ENCODE measurements at regions not wholly inside any gene's neighbourhood (a gene's known extent, or its start where the extent isn't known, plus 50 kb on each side); places are given as distances from the start of the nearest gene placed in this dataset.
"Not testable (repeated sequence)": the region's sequence is repeated elsewhere in the genome, so short reads cannot be mapped to it uniquely, and the experiment has no call there.

DNA sequence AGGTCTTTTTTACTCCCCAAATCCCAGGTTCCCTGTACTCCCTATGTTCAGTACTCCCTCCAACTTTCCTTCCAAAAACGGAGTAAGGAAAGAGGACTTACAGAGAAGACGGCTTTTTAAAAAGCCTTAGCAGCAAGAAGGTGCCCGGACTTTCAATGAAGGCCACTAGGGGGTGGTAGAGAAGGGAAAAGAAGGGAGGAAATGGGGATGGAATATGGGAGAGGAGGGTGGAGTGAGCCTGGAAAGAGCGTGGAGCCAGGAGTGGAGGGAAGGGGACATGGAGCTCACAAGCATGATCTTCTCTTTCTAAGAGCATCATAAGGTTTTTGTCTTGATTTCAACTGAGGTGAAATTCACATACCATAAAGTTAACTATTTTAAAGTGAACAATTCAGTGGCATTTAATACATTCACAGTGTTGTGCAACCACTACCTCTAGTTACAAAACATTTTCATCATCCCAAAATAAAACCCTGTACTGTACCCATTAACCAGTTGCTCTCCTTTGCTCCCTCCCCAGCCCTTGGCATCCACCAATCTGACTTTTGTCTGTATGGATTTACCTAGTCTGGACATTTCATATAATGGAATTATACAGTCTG, 129.9 kb downstream of the ZNF281 start:
- no peak for DNase-seq

DNA sequence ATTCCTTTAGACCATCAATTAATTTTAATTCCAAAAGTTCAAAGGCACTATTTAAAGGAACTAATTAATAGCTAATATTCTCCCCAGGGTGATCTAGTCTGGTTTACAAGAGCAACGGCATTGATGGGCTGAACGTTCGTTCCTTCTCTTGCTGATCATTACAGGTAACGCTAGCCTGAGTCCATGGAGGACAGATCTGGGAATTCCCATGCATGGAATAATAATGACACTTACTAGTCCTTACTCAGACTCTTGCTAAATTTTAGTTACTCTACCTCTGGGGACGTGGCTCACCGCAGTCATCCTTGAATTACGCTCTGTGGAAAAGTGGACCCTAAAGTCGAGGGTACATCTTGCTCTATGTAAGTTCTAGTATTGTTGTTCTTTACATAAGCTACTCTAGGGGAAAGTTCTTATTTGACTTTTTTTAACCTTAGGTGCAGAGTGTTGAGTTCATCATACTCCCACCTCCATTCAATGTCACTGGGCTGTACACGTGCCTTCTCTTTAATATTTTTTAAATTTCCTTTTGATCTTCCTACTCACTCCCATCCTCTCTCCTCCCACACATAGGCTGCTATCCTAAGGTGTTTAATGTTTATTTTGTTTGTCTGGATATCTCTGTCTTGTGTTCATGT, 133.9 kb downstream of the ZNF281 start:
- DNase-seq: no peak

DNA sequence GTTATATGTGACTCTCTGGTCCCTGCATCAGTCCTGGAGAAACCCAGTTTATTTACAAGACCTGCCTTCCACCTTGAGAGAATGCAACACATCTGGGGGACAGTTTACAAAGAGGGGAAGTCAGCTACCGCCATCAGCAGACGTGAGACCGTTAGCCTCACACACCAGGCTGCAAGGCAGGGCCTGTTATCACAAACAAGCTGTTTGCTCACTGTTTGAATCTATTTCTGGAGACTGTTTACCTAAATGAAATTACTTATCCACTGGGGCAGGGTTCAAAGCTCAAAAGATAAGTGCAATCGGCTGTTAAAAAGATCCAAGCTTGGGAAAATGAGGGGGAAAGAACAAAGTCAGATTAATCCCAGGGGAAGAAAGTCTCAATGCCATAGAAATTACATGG, 134.4 kb downstream of the ZNF281 start:
- no peak for DNase-seq

DNA sequence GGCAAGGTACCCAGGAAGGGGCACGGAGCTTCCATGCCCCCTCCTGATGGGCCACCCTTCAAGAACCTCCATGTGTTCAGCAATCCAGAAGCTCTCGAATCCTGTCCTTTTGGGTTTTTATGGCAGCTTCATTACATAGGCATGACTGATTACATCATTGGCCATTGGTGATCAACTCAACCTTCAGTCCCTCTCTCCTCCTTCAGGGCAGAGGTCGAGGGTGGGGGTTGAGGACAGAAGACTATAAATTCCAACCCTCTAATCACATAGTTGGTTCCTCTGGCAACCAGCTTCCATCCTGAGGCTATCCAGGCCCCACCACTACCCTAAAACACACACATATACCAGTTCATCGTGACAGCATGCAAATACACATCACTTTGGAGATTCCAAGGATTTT, 135.7 kb downstream of the ZNF281 start:
- no peak for DNase-seq

DNA sequence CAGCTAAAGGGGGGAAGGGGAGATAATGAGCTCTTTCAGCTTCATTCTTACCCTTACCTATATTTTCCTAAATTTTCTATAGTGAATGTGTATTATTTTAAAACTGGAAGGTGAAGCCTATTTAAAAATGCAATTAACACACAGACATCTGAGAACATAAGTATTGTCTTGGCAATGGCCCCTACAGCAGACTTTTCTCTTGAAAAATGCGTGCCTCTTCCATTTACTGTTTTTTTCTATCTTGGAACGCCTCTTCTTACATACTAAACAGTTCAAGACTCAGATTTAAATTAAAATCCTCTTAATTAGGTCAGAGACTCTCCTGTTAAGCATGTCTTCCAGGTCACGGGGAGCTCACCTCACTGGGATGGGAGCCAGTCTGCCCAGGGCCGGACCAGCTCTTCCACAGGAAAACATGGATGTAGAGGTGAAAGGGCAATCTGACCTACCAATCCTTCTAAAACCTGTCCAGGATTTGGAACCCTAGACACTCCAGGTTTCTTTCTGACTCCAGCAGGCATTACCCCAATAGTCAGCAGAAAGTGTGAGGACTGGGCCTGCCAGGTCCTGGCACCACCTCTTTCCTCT, 137.3 kb downstream of the ZNF281 start:
- no peak for DNase-seq

DNA sequence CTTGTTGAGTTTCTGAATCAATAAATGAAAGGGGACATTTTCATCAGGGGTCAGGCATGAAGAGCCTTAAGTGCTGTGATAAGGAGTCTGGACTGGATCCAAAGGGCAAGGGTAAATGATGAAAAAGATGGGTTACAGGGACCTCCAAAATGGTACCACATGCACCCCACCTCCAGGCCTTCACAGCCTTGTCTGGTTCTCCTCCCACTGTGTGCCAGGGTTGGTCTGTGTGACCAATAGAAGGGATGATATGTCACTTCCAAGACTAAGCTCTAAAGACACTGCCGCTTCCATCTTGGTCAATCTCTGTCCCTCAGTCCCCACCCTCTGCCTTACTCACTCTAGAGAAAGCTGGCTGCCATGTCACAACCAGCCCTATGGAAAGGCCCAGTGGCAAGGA, 140.6 kb downstream of the ZNF281 start:
- DNase-seq: no peak

DNA sequence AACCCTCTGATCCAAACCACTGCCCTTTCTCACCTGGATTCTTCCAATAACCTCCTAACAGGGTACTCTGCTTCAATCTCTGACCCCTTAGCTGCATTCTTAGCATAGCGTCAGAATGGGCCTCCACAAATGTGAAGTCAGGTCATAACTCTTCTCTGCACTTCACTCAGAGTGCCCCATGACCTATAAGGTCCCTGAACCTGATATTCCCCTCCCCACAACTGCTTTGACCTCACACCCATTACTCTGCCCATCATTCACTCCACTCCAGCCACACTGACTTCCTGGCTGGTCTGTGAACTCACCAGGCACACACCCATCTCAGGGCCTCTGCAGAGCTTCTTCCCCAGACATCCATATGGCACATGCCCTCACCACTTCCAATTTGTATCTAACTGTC, 141.9 kb downstream of the ZNF281 start:
- no peak for DNase-seq

DNA sequence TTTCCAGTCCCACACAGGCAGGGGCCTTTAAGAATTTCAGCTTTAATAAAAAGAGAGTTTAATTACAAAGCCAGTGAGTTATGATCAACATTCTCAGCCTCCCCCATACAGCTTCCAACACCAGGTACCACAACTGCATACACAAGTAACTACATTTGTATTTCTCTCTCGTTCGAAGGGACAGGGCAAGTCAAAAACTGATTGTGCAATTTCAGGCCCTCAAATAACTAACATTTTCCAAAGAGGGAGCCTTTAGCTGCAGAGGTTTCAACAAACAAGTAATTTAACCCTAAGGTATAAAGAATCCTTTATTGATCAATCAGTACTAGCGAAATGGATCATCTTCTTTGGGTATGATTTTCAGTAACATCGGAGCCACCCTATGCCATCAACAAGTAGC, 142.4 kb downstream of the ZNF281 start:
- no peak for DNase-seq

DNA sequence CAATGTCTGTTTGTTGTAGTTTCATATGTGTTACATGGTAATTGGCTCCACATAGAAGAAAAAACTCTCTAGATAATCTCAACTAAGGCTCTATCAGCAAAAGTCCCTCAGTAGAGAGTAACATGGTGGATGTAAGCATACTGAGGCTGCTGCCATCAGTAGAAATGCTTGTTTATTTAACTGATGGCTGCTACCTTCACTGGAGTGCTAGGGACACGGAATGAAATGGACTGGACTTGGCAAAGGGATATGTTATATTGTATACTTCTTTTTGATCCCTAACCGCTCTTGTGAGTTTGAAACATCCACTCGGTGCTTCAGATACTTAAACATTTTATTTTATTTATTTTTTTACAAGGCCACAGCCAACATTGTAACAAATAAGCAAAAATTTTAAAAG, 143.0 kb downstream of the ZNF281 start:
- DNase-seq: no peak

DNA sequence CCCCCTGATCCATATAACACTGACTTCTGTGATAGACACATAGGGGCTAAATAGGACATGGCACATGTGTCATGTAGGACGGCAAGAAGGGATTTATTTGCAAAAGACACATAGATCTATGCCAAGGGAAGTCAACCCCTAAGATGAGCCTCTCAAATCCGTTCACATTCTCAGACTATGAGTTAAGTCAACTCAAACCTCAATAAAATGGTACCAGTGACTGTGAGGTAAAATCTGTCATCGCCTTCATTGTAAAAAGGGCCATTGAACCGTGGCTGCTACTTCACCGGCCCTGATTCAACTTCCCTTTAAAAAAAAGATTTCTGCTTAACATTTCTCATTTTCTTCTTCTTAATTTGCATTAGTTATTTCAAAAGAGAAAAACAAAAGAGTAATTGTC, 144.0 kb downstream of the ZNF281 start:
- DNase-seq: no peak

DNA sequence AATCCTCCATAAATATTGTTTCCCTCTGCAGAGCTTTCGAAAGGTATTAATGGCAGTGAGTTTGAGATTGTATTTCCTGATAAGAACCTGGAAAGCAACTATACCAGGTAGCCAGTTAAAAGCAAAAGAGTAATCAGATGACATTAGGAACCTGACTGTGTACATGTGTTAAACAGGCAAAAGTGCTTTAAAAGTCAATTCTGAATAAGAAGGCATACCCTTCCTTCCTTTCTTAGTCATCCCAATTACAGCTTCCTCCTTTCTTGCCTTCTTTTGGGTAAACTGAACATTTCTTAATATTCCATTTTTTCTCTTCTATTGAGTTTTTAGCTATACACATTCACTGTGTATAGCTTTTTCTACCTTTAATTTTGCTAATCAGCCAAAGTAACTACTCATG, 144.7 kb downstream of the ZNF281 start:
- no peak for DNase-seq

DNA sequence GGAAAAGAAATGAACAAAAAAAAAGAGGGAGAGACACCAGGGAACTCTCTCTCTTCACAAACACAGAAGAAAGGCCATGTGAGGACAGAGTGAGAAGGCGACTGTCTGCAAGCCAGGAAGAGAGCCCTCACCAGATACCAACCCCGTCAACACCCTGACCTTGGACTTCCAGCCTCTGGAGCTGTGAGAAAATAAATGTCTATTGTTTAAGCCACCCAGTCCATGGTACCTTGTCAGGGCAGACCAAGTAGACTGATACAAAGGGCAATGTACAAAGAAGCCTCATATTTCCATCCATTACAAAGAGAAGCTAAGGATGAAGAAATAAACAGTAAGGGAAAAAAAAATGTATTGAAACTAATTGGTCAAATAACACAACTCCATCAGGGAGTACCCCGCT, 146.6 kb downstream of the ZNF281 start:
- DNase-seq: no peak

DNA sequence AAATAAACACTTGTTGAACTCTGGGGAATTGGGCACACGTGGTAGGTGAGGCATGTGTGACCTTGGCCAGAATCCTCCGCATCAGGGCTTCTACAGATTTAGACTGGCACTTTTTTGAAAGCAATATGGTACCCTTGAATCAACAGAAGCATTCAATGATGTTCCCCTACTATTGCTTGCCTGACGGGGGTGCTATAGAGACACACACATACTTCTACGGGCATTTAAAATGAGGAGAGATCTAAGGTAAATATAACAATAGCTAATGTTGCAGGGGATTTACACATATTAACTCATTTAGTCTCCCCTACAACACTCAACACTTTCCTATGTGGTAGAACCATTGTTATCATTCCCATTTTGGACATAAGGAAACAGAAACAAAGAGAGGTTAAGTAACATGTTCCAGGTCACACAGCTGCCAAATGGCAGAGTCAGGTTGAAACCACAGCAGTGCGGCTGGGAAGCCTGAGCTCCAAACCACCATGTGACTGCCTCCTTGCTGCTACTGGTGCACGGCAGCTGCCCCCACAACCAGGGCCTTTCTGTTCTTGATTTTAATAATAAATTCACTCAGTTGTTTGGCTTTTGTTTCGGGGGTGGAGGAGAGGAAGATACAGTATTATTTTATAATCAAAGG, 147.4 kb downstream of the ZNF281 start:
- no peak for DNase-seq

DNA sequence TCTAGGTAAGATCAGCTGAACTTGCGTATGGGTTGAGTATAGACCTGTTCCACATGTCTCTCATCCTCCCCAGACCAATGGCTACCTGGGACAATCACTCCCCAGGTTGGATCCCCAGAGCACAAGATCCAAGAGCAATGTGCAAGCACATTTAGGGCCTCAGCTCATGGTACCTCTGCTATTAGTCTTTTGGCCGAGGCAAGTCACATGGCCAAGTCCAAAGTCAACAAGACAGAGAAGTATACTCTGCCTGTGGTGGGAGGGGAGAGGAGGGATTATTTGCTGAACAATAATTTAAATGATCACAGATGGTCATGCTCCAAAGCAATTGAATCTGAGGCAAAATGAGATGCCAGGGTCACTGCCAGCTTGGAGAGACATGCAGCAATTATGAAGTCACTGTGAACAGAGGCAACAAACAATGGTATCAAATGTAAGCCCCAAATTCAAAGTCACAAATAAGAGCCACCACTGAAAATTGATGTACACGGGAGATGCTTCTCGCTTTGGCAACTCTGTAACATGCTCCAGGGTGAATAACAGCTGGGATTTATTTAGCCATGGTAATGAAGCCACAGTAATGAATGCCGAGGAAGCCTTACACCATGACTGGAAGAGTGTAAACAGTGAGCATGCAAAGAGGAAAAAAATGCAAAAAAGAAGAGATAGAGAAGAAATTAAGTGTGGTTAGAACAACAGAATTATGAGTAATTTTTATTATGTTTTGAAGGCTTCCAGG, 149.1 kb downstream of the ZNF281 start:
- no peak for DNase-seq

DNA sequence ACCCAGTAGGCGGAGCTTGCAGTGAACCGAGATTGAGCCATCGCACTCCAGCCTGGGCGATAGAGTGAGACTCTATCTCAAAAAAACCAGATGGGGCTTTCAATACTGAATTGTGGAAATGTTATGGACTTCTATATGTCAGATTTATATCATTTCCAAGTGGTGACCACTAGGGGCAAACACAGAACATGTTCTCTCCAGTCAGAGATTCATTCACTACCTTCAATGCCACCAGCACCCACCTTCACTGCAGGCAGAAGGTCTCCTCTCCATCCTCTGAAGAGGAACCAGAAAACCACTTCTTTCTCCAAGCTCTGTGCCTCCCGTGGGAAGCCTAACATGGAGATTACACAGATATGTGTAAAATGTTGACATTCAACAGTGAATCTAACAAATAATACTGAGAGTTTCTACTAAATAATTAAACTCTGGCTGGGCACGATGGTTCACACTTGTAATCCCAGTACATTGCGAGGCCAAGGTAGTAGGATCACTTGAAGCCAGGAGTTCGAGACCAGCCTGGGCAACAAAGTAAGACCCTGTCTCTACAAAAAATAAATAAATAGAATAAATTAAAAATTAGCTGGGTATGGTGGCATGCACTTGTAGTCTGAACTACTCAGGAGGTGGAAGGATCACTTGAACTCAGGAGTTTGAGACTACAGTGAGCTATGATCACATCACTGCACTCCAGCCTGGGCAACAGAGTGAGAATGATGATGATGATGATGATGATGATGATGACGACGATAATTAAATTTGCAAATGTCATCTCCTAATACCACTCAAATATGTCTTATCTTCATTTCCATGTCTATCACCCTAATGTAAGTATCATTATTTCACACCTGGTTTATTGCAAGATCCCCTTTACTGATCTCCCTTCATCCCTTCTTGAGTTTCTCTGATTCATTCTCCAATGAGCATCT, 151.1 kb downstream of the ZNF281 start:
- DNase-seq: no peak

DNA sequence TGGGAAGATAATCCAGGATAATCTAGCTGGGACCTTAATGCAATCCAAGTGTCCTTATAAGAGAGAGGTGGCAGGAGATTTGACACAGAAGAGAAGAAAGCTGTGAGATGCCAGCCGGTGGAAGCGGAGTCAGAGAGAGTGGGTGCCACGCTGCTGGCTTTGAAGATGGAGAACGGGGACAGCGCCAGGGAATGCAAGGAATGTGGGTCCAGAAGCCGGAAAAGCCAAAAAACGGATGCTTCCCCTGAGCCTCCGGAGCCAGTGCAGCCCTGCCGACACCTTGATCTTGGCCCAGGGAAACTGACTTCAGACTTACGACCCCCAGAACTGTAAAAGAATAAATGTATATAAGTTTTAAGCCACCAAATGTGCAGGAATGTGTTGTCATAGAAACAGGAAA, 152.6 kb downstream of the ZNF281 start:
- DNase-seq: no peak

DNA sequence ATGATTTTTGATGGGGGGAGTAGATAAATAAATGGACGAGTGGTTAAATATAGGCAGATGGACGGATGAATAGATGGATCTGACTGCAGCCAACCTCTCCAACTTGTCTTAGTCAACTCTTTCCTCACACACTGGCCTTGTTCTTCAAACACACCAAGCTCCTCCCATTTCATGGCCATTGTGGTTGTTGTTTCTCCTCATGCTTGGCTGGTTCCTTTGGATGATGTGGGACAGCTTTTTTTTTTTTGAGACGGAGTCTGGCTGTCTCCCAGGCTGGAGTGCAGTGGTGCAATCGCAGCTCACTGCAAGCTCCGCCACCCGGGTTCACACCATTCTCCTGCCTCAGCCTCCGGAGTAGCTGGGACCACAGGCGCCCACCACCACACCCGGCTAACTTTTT, 155.2 kb downstream of the ZNF281 start:
- not testable (repeated sequence) for DNase-seq

DNA sequence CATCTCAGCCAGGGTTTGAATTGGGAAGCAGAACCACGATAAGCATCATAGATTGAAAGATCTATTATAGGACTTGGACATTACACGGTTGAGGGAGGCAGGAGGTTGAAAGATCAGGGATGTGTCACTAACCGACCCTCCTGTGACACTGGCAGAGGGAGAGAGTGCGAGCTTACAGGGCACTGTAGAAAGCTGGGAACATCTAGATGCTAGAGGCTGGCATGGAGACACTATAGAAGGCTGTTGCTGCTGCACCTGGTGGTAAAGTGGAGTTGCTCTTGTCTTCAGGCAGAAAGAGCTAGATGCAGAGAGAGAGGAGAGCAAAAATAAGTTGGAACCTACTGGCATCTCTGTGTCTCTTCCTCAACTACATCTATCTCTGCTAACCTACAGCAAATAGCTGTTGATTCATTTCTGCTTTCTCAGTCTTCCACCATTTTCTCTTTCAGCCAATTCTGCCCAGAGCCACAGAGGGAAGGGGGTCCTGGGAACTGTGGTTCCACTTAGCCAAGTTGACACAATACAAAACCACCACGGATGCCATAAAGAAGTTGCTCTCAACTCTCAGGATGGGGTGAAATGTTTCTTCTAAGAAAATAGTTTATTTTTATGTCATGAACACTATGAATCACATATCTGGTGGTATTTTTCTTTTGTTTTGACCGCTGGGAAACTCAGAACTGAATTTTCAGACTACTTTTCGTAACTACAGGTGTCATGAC, 155.9 kb downstream of the ZNF281 start:
- DNase-seq: no peak

DNA sequence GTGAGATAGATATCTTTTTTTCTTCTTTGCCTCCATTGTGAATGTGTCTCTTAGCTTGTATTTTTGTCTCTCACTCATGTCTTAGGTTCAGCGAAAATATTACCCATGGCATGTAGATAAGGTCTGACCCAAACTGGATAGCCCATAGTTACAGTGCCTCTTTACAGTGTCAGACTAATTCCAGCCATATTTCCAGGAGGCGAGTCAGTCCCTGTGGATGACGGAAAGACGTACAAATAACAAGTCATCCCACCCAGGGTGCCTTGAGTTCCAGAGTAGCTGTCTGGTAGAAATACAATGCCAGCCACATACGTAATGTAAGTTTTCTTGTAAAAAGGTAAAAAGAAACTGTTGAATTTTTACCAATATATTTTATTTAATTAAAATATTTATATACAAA, 157.3 kb downstream of the ZNF281 start:
- no peak for DNase-seq

DNA sequence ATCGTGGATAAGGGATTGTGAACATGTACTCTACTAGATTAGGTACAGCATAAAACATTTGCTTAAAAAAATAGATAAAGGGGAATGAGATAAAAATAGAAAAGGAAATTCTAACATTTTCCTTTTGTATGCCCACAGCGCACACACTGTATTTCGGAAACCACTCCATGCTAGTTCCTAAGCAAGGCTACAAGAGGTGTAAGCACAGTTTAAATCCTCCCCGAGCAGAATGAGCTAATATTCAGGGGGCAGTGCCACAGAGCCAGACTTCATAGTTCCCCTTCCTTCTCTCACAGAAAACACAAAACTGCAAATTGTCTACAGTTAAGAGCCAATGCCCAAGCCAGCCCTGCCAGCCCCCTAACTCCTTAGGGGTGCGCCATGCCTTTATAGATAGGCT, 159.4 kb downstream of the ZNF281 start:
- no peak for DNase-seq

DNA sequence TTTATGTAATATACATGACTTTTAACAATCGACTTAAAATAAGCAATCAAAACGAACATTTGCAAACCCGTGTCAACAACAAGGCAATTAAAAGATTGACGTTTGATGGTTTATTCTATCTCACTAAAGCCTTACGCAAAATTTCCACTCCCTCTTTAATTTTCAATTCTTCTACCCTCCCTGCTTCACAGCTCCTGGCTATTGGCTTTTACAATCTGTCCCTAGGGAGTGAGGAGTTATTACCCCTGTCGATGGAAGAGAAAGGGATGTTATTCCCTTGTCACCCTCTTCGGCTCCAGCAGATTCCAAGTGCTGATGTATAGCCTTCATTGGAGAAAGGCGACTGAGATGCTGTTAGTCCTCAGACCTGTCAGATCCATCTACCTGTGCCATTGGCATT, 161.3 kb downstream of the ZNF281 start:
- no peak for DNase-seq

DNA sequence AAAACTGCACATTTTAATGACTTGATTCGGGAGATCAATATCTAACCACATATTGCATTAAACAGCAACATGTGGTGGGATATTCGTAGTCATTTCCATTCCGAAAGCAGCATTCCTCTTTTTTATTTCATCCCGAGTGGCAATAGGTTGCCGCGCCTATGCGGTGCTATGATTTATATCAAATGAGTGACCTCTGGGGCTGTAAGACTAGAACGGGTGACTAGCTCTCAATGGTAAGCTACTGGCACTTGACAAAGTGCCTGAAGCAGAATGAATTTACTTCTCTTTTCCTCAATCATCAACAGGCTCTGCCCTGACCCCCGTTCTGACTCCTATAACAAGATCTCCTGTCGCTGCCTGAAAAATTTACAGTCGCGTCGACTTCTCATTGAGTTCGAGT, 162.3 kb downstream of the ZNF281 start:
- DNase-seq: no peak
